H1 (cell line): ENCODE measurements at regions not wholly inside any gene's neighbourhood (a gene's known extent, or its start where the extent isn't known, plus 50 kb on each side); places are given as distances from the start of the nearest gene placed in this dataset.

Experiments
- CTCF ChIA-PET: fragments of 300-600 bp; sonication (Branson Sonifier 250); formaldehyde crosslinking; loops from one replicate; lab custom pipeline; 2021; ENCODE audit not compliant: partially characterized antibody; lab: Charles Lee
- POLR2A ChIA-PET: fragments of 300-600 bp; sonication (Branson Sonifier 250); formaldehyde crosslinking; loops from one replicate; lab custom pipeline; 2021; ENCODE audit warnings: inconsistent platforms; ENCODE audit not compliant: partially characterized antibody; lab: Charles Lee
- DNase-seq, 2 experiments: peaks; one replicate each; pipeline versions ENCODE4 v3.0.0 to v3.0.0-alpha.2; 2010 to 2022; ENCODE audit warnings: low spot score in 2 of 2, low read depth in 1 of 2, mixed read lengths in 1 of 2
- FAIRE-seq: peaks from 2 replicates; lab custom pipeline; 2011; peaks lifted over from hg19 to GRCh38; lab: Jason Lieb, UNC
- H2AFZ ChIP-seq: 2 replicates; pipeline ENCODE4 v1.8.1; 2012; ENCODE audit warnings: low read length, inconsistent platforms
- H2AK5ac ChIP-seq: 2 replicates; pipeline ENCODE4 v1.6.1; 2013; ENCODE audit warnings: low read depth, low read length
- H2BK120ac ChIP-seq: replicated peaks from 2 replicates; pipeline ENCODE3; 2013; ENCODE audit warnings: low read depth, low read length, inconsistent platforms
- H2BK12ac ChIP-seq: 2 replicates; pipeline ENCODE4 v1.6.1; 2013; ENCODE audit warnings: low read depth, low read length
- H2BK15ac ChIP-seq: 2 replicates; pipeline ENCODE4 v1.6.1; 2013; ENCODE audit warnings: low read length
- H2BK20ac ChIP-seq: 2 replicates; pipeline ENCODE4 v1.6.1; 2013; ENCODE audit warnings: low read length
- H2BK5ac ChIP-seq: 2 replicates; pipeline ENCODE4 v1.6.1; 2013; ENCODE audit warnings: low read depth, low read length
- H3K14ac ChIP-seq: 2 replicates; pipeline ENCODE4 v1.6.1; 2013; ENCODE audit warnings: inconsistent platforms; ENCODE audit not compliant: insufficient read length
- H3K18ac ChIP-seq: 2 replicates; pipeline ENCODE4 v1.6.1; 2013; ENCODE audit warnings: low read length; ENCODE audit errors: extremely low read depth
- H3K23ac ChIP-seq: 2 replicates; pipeline ENCODE4 v1.6.1; 2013; ENCODE audit warnings: inconsistent platforms; ENCODE audit not compliant: insufficient read length
- H3K23me2 ChIP-seq: 2 replicates; pipeline ENCODE4 v1.6.1; 2013; ENCODE audit warnings: low read depth, low read length
- H3K27ac ChIP-seq: 2 replicates; pipeline ENCODE4 v1.6.1; 2011; ENCODE audit warnings: low read depth, low read length, inconsistent platforms
- H3K27me3 ChIP-seq, 4 experiments: replicated peaks in 1 of 4; 1 replicate in 1 of 4; 2 replicates in 3 of 4; pipeline versions ENCODE4 v1.6.1 to v1.8.1; 2011 to 2013; ENCODE audit warnings: low read length in 3 of 4, mild to moderate bottlenecking in 3 of 4, inconsistent platforms in 2 of 4, mixed read lengths in 2 of 4, moderate library complexity in 1 of 4; ENCODE audit not compliant: control insufficient read depth in 3 of 4, insufficient read depth in 3 of 4; ENCODE audit errors: extremely low read depth in 1 of 4
- H3K36me3 ChIP-seq, 4 experiments: 2 replicates each; pipeline versions ENCODE4 v1.6.1 to v1.8.1; 2011 to 2013; ENCODE audit warnings: mild to moderate bottlenecking in 4 of 4, low read length in 3 of 4, moderate library complexity in 2 of 4, control low read depth in 1 of 4, inconsistent platforms in 1 of 4; ENCODE audit not compliant: insufficient read depth in 4 of 4, control insufficient read depth in 2 of 4
- H3K4ac ChIP-seq: replicated peaks from 2 replicates; pipeline ENCODE3; 2013; ENCODE audit warnings: low read length, low read depth, mixed read lengths, inconsistent platforms; ENCODE audit not compliant: insufficient read length
- H3K4me1 ChIP-seq, 4 experiments: replicated peaks in 1 of 4; 1 replicate in 1 of 4; 2 replicates in 3 of 4; pipeline versions ENCODE4 v1.6.1 to v1.8.1; 2011 to 2013; ENCODE audit warnings: low read length in 3 of 4, inconsistent platforms in 2 of 4, mixed read lengths in 1 of 4; ENCODE audit not compliant: insufficient read depth in 4 of 4, control insufficient read depth in 3 of 4
- H3K4me2 ChIP-seq, 2 experiments: 2 replicates each; pipeline versions ENCODE4 v1.6.1 to v1.8.1; 2011 to 2013; ENCODE audit warnings: low read depth in 2 of 2, low read length in 2 of 2, control low read depth in 1 of 2, inconsistent platforms in 1 of 2, mild to moderate bottlenecking in 1 of 2; ENCODE audit not compliant: insufficient read depth in 1 of 2
- H3K4me3 ChIP-seq, 4 experiments: fragments of 200-600, 300-600 bp in 1 of 4; sonication (generic), shearing (Covaris generic), sonication (Bioruptor Twin) in 1 of 4; 2 replicates each; pipeline versions ENCODE4 v1.5.1 to v1.8.1; 2011 to 2016; ENCODE audit warnings: low read length in 4 of 4, low read depth in 3 of 4, control low read depth in 2 of 4, inconsistent platforms in 2 of 4, mild to moderate bottlenecking in 2 of 4, mixed read lengths in 1 of 4, moderate library complexity in 1 of 4; ENCODE audit not compliant: insufficient read depth in 2 of 4; ENCODE audit errors: extremely low read depth in 1 of 4
- H3K56ac ChIP-seq: replicated peaks from 2 replicates; pipeline ENCODE3; 2013; ENCODE audit warnings: low read depth, mild to moderate bottlenecking, mixed read lengths, low read length, inconsistent platforms; ENCODE audit not compliant: insufficient read length
- H3K79me1 ChIP-seq: 2 replicates; pipeline ENCODE4 v1.6.1; 2013; ENCODE audit warnings: low read depth, low read length, control low read depth
- H3K79me2 ChIP-seq, 2 experiments: 2 replicates each; pipeline versions ENCODE4 v1.6.1 to v1.8.1; 2012 to 2013; ENCODE audit warnings: low read length in 2 of 2, mild to moderate bottlenecking in 2 of 2, inconsistent platforms in 1 of 2; ENCODE audit not compliant: insufficient read depth in 2 of 2, control insufficient read depth in 1 of 2
- H3K9ac ChIP-seq, 4 experiments: replicated peaks in 1 of 4; 1 replicate in 1 of 4; 2 replicates in 3 of 4; pipeline versions ENCODE4 v1.6.1 to v1.8.1; 2011 to 2013; ENCODE audit warnings: low read depth in 3 of 4, low read length in 3 of 4, control low read depth in 2 of 4, mild to moderate bottlenecking in 2 of 4, moderate library complexity in 2 of 4, inconsistent platforms in 1 of 4; ENCODE audit errors: extremely low read depth in 1 of 4
- H3K9me3 ChIP-seq, 2 experiments: 2 replicates each; pipeline versions ENCODE4 v1.6.1 to v1.8.1; 2012 to 2013; ENCODE audit warnings: mild to moderate bottlenecking in 2 of 2, moderate library complexity in 2 of 2, control low read depth in 1 of 2, inconsistent platforms in 1 of 2, low read depth in 1 of 2, low read length in 1 of 2, mixed read lengths in 1 of 2; ENCODE audit not compliant: insufficient read depth in 2 of 2
- H4K20me1 ChIP-seq, 2 experiments: replicated peaks in 1 of 2; 2 replicates each; pipeline versions ENCODE3 to v1.8.1; 2011 to 2013; ENCODE audit warnings: inconsistent platforms in 2 of 2, low read length in 2 of 2, mild to moderate bottlenecking in 1 of 2; ENCODE audit not compliant: insufficient read depth in 2 of 2, control insufficient read depth in 1 of 2
- H4K5ac ChIP-seq: 2 replicates; pipeline ENCODE4 v1.6.1; 2013; ENCODE audit warnings: low read length, low read depth, mixed read lengths, inconsistent platforms; ENCODE audit not compliant: insufficient read length
- H4K8ac ChIP-seq: 2 replicates; pipeline ENCODE4 v1.8.0; 2013; ENCODE audit warnings: mild to moderate bottlenecking, moderate library complexity, low read length, inconsistent platforms; ENCODE audit not compliant: insufficient read depth; ENCODE audit errors: extremely low read depth
- H4K91ac ChIP-seq: replicated peaks from 2 replicates; pipeline ENCODE3; 2013; ENCODE audit warnings: low read length, mixed read lengths, inconsistent platforms; ENCODE audit not compliant: insufficient read length
- NANOG ChIP-seq: IDR thresholded peaks from 2 replicates; pipeline ENCODE4 v1.6.1; 2011; ENCODE audit warnings: low read length, low read depth, mild to moderate bottlenecking, inconsistent platforms; ENCODE audit not compliant: insufficient read depth, poor library complexity, severe bottlenecking
- WGBS, 2 experiments: shearing (Covaris generic) in 1 of 2; methylation state at CpG; one replicate each; pipeline versions ENCODE4 v1.1.6 to v1.1.7; 2013 to 2015; ENCODE audit warnings: low lambda C conversion rate in 2 of 2, mixed read lengths in 2 of 2, inconsistent platforms in 1 of 2, low coverage in 1 of 2, missing lambda C conversion rate in 1 of 2; ENCODE audit not compliant: insufficient replicate concordance in 2 of 2, insufficient coverage in 1 of 2, insufficient read length in 1 of 2; ENCODE audit errors: extremely low coverage in 1 of 2, missing lambda C conversion rate in 1 of 2; 5-methylcytosine and 5-hydroxymethylcytosine counted together
- TF ChIP-seq, protein P1 (sequence below): IDR thresholded peaks from 2 replicates; pipeline ENCODE4 v1.6.1; 2011; ENCODE audit warnings: low read depth, mild to moderate bottlenecking, low read length; ENCODE audit not compliant: insufficient read depth

DNA sequence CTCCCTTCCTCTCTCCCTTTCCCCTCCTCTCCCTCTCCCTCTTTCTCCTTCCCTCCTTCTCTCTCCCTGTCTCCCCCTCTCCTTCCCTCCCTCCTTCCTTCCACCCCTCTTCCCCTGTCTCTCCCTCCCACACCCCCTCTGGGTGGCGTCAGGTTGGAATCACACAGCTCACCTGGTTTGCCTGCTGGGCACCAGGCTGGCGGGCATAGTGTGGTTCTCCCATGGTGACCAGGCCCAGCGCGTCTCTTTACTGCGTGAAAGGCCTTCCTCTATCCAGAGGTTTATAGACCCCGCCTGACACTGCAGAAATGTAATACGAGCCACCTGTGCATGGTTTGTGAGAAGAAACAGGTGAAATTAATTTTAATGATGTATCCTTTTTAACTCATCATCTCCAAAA is 76.2 kb downstream of the MRPL36 start:
- FAIRE-seq (no peak), DNase-seq (peak in 1 of 2 experiments; percentile 38)
- Histone ChIP-seq H3K56ac (no peak overlapping the region), H2BK20ac (no peak overlapping the region), H2BK5ac (no peak overlapping the region), H4K91ac (no peak overlapping the region), H3K18ac (no peak overlapping the region), H3K23ac (no peak overlapping the region), H4K20me1 (no peaks in the 10 kb centered on the region), H3K9ac (no peak overlapping the region), H3K27me3 (peaks cover 0 to 9% (median 3%) of the 10 kb centered on the region in 4 experiments; a peak in 2 of 7 replicates), H3K4me3 (no peak overlapping the region), H2BK15ac (no peak overlapping the region), H2BK12ac (no peak overlapping the region), H3K4me1 (peaks cover 0 to 17% (median 14%) of the 10 kb centered on the region in 4 experiments; a peak in 6 of 7 replicates), H2AFZ (no peak overlapping the region), H4K5ac (no peak overlapping the region), H3K4ac (no peak overlapping the region), H3K36me3 (no peaks in the 10 kb centered on the region), H3K4me2 (no peak overlapping the region), H2BK120ac (no peak overlapping the region), H3K9me3 (peaks cover 9% of the 10 kb centered on the region in 2 experiments; a peak in 2 of 4 replicates), H4K8ac (no peak overlapping the region), H3K27ac (no peak overlapping the region), H3K23me2 (peaks cover 2% of the 10 kb centered on the region; the same call in 1 of the 2 replicates), H2AK5ac (no peak overlapping the region), H3K79me2 (no peaks in the 10 kb centered on the region), H3K14ac (no peak overlapping the region), H3K79me1 (no peaks in the 10 kb centered on the region)
- ChIA-PET CTCF (interaction anchor here (3.7 kb wide), 1 partner anchor 13 kb away, joined by 32 read pairs; no protein-coding TSS in a partner anchor), POLR2A (no interaction called here)
- WGBS, 2 experiments: 87% methylated on average over 7 of the region's 7 CpGs; no CpG with 5 or more reads in 1 of the 2 experiments
- TF ChIP-seq, protein P1, sequence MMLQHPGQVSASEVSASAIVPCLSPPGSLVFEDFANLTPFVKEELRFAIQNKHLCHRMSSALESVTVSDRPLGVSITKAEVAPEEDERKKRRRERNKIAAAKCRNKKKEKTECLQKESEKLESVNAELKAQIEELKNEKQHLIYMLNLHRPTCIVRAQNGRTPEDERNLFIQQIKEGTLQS: no peak
- TF ChIP-seq NANOG: no peak
